HFF-Myc (cell line): ENCODE measurements at regions not wholly inside any gene's neighbourhood (a gene's known extent, or its start where the extent isn't known, plus 50 kb on each side); places are given as distances from the start of the nearest gene placed in this dataset.

Source experiments
- DNase-seq: peaks from one replicate; pipeline ENCODE4 v3.0.0-alpha.2; 2011; ENCODE audit warnings: low read depth; ENCODE audit errors: extremely low read depth
- H3K4me3 ChIP-seq: replicated peaks from 2 replicates; pipeline ENCODE4 v1.5.1; 2011; ENCODE audit warnings: low read depth, mild to moderate bottlenecking, control low read depth, low read length
- CTCF ChIP-seq: IDR thresholded peaks from 2 replicates; pipeline ENCODE4 v1.5.1; 2012; ENCODE audit warnings: mild to moderate bottlenecking, low read depth, low read length, control low read depth; ENCODE audit errors: missing control alignments

- no peak for DNase-seq
- H3K4me3 ChIP-seq = no peak overlapping the region
- TF ChIP-seq CTCF = no peak
Observed at GRCh38 chr7:38051311-38051710, 126.7 kb upstream of the STARD3NL start.

GRCh38 chr7:38051786-38052185 lies 126.3 kb upstream of the STARD3NL start:
- no peak for DNase-seq
- H3K4me3 ChIP-seq = no peak overlapping the region
- TF ChIP-seq CTCF = no peak

- no peak for TF ChIP-seq CTCF
- DNase-seq = no peak
- H3K4me3 ChIP-seq = no peak overlapping the region
Observed at GRCh38 chr7:38052786-38053185, 125.3 kb upstream of the STARD3NL start.

GRCh38 chr7:38054199-38054598 lies 123.8 kb upstream of the STARD3NL start:
- H3K4me3 ChIP-seq = no peak overlapping the region
- no peak for TF ChIP-seq CTCF
- no peak for DNase-seq

- no peak for TF ChIP-seq CTCF
- H3K4me3 ChIP-seq = no peak overlapping the region
- no peak for DNase-seq
Observed at GRCh38 chr7:38057829-38058228, 120.2 kb upstream of the STARD3NL start.

GRCh38 chr7:38060116-38060515 lies 117.9 kb upstream of the STARD3NL start:
- no peak for TF ChIP-seq CTCF
- no peak overlapping the region for H3K4me3 ChIP-seq
- no peak for DNase-seq

GRCh38 chr7:38060637-38061036 lies 117.4 kb upstream of the STARD3NL start:
- no peak for TF ChIP-seq CTCF
- DNase-seq = no peak
- no peak overlapping the region for H3K4me3 ChIP-seq
